ENCODE measurements at regions not wholly inside any gene's neighbourhood (a gene's known extent, or its start where the extent isn't known, plus 50 kb on each side); places are given as distances from the start of the nearest gene placed in this dataset.
"Not testable (repeated sequence)": the region's sequence is repeated elsewhere in the genome, so short reads cannot be mapped to it uniquely, and the experiment has no call there.

DNA sequence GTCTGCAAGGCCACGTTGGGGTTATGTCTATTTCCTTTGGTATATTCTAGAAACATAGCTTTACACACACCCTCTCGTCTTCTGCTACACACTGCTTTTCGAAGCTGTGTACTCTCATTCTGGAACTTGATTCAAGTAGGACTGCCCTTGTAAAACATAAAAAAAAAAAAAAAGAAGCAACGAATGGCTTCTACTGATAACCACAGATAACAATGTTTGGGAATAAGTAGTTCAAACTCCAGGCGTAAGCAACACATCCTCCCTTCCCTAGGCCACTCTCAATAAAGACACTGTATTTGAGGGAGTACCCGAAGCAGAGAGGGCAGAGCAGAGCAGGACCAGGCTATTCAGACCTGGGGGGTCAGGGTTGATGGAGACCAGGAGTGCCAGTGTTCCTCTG lies 496.7 kb downstream of the MATN1 start:
- intact Hi-C loops (cut with micrococcal nuclease): no loop called here

GRCh38 chr1:30225357-30225756 lies 498.0 kb downstream of the MATN1 start:
- intact Hi-C loops (cut with micrococcal nuclease): no loop called here

- intact Hi-C loops (cut with micrococcal nuclease): no loop called here
Observed at GRCh38 chr1:30219675-30220074, 503.7 kb downstream of the MATN1 start.

- intact Hi-C loops (cut with micrococcal nuclease): no loop called here
Observed at GRCh38 chr1:30218438-30218837, 504.9 kb downstream of the MATN1 start.

DNA sequence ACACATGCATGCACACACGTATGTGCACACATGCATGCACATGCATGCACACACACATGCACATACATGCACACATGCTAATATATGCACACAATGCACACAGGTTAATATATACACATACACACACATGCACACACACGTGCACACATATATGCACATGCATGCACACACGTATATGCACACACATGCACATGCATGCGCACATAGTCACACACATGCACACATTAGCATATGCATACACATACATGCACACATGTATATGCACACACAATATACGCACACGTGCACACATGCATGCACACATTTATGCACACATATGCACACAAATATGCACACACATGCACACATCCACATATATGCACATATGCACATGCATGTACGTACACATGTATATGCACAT lies 506.8 kb downstream of the MATN1 start:
- intact Hi-C loops (cut with micrococcal nuclease): no loop called here

DNA sequence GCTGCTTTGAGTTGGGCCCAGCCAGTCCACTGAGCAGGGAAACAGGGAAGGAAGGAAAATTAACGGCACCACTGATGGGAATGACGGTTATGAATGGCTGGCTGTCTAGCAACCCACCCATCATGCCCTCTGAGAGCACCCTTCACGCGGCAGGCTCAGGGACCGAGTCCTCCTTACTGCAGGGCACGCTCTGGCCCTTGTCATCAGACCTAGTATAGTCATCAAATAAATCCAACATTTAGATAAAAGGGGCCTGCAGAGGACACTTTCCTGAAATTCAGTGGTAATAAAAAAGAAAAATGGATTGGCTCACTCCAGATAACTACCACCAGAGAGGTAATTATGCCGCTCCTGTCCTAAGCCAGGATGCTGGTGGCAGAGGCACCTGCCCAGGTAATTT lies 509.4 kb downstream of the MATN1 start:
- intact Hi-C loops (cut with micrococcal nuclease): no loop called here

GRCh38 chr1:30207962-30208361 lies 515.4 kb downstream of the MATN1 start:
- intact Hi-C loops (cut with micrococcal nuclease): not testable (repeated sequence)

GRCh38 chr1:30206631-30207030 lies 516.8 kb downstream of the MATN1 start:
- intact Hi-C loops (cut with micrococcal nuclease): not testable (repeated sequence)

GRCh38 chr1:30204916-30205315 lies 518.5 kb downstream of the MATN1 start:
- intact Hi-C loops (cut with micrococcal nuclease): not testable (repeated sequence)

DNA sequence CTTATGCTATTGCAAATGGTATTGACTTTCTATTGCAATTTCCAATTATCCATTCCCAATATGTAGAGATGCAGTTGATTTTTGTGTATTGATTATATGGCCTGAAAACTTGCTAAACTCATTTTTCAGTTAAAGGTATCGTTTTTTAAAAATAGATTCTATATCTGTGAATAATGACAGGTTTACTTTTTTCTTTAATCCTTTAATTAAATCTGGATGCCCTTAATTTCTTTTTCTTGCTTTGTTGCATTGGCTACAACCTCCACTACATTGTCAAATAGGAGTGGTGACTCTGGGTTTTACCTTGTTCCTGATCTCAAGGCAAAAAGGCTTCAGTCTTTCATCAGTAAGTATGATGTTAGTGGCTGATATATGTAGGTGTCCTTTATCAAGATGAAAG lies 522.4 kb downstream of the MATN1 start:
- intact Hi-C loops (cut with micrococcal nuclease): no loop called here

DNA sequence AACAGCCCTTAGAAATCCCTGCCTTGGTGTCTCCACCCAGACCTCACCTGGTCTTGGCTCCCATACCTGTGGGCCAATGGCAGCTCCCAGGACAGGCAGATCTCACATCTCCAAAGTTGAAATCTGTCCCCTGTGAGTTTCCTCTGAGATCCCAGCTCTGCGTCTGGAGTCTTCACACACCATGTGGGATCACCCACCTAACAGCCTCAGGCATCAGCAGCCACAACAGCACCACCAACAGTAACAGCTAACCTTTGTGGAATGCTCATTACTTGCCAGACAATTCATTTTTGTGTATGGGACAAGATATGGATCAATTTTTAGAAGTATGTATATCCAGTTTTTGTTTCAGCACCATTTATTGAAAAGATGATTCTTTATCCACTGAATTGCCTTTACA lies 523.2 kb downstream of the MATN1 start:
- intact Hi-C loops (cut with micrococcal nuclease): no loop called here

DNA sequence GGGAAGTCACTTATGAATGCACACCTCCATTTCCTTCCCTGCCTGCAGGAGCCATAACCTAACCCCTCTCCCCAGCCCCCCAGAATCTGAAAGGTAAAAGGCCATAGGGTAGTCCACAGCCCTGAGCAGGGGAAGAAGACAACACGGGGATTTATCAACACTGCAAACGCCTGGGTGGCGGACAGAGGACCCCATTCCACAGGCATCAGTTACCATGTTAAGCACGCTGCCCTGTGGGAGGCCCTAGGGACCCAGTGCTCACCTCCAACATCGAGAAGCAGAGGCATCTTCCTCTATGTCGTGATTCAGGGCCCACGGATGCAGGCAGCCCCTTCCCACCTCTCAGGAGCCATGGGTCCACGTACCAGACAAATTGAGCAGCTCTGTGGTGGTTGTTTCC lies 523.8 kb downstream of the MATN1 start:
- intact Hi-C loops (cut with micrococcal nuclease): no loop called here

DNA sequence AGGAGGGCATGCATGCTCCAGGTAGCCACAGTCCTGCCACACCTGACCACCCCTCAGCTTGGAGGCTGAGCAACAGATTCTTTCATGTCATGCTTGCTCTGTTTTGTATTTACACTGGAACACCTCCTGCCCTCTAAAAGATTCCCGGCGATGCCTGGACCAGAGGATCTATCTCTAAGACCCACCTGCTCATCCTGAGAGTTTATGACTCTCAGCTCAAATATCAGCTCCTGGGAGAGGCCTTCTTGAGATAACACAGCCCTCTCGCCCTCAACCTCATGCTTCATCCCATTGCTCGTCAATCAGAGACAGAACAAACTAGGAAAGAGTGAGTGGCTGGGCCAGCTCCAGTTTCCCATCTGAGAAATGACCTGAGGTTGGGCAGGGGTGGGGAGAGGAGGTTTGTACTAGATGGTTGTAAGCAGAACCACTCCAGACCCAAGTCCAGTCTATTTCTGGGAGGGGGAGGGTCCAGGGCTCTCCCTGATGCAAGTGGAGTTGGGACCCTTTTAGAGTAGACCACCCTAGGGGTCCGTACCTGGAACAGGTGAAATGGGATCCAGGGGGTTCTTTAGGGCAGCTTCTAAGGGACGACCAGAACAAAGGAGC lies 524.5 kb downstream of the MATN1 start:
- intact Hi-C loops (cut with micrococcal nuclease): no loop called here

DNA sequence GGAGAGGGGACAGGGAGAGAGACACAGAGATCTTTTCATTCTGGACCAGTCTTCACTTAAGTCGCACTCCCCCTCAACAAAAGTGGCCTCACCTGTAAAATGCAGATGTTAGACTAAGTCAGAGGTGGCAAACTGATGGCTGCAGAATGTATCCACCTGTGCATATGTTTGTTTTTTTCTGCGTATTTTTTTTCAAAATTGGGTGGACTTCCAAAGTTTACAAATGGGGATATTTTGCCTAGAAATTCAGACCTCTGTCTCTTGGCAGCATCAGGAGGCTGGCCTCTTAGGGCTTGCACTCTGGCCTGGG lies 525.0 kb downstream of the MATN1 start:
- intact Hi-C loops (cut with micrococcal nuclease): no loop called here

GRCh38 chr1:30197639-30198450 lies 525.5 kb downstream of the MATN1 start:
- intact Hi-C loops (cut with micrococcal nuclease): no loop called here

GRCh38 chr1:30196872-30197638 lies 526.3 kb downstream of the MATN1 start:
- intact Hi-C loops (cut with micrococcal nuclease): no loop called here

DNA sequence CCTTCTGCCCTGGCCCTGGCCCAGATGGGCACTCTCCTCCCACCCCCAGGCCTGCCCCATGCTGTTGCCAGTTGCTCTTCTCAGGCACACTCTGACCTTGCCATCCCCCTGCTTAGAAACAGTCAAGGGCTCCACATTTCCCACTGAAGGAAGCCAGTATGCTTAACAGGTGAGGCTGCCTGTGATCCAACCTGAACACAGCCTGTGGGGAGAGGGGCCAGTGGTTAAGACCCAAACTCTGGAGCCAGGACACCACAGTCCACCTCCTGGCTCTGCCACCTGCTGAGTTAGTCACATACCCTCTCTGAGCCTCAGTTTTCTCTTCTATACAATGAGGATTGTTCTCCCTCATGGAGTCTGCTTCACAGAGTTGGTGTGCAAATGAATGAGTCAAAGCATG lies 526.9 kb downstream of the MATN1 start:
- intact Hi-C loops (cut with micrococcal nuclease): no loop called here

GRCh38 chr1:30195424-30196134 lies 527.8 kb downstream of the MATN1 start:
- intact Hi-C loops (cut with micrococcal nuclease): no loop called here

- intact Hi-C loops (cut with micrococcal nuclease): no loop called here
Observed at GRCh38 chr1:30194741-30195423, 528.5 kb downstream of the MATN1 start.

DNA sequence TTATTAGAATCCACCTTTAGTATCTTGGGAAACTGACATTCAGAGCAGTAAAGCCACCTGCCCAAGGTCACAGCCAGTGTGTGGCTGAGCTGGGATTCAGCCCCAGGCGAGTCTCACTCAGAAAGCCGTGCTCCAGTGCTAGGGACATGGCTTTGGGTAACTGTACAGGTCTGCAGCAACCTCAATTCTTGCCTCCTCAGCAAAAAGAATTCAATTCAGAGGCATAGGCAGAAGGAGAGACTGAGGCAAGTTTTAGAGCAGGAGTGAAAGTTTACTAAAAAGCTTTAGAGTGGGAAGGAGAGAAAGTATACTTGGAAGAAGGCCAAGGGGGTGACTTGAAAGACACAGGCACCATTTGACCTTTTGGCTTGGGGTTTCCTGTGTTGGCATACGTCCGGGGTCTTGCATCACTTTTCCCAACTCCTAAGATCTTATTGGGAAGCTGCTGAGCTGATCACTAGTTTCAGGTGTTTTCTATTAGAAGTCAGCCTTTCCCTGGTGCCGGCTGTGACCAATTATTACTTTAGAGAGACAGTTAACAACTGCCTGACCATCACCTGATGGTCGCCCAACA lies 529.3 kb downstream of the MATN1 start:
- intact Hi-C loops (cut with micrococcal nuclease): no loop called here

Data from T-helper 2 cell treated with Interferon-gamma antibody and Interleukin-4, amounts not matched to agents 100 ng/mL and 5 ng/mL, for 36 hours (primary cell).